GM12878 (cell line): ENCODE measurements at regions not wholly inside any gene's neighbourhood (a gene's known extent, or its start where the extent isn't known, plus 50 kb on each side); places are given as distances from the start of the nearest gene placed in this dataset.

Source experiments
- BHLHE40 ChIP-seq, 2 experiments: fragments of 450-650 bp in 1 of 2; IDR thresholded peaks; 2 replicates each; pipeline ENCODE4 v1.6.1; 2011 to 2017; ENCODE audit warnings: low read depth in 2 of 2, borderline replicate concordance in 1 of 2, improper control_type of control experiment in 1 of 2, low read length in 1 of 2, mild to moderate bottlenecking in 1 of 2
- CTCF ChIP-seq, 3 experiments: IDR thresholded peaks in 2 of 3; conservative IDR thresholded peaks in 1 of 3; 2 replicates each; pipeline ENCODE4 v1.5.1; 2011; ENCODE audit warnings: low read depth in 3 of 3, low read length in 3 of 3, mild to moderate bottlenecking in 3 of 3, control low read depth in 2 of 3, moderate library complexity in 2 of 3, inconsistent platforms in 1 of 3, mixed read lengths in 1 of 3; ENCODE audit not compliant: control insufficient read depth in 2 of 3, insufficient read depth in 1 of 3; ENCODE audit errors: extremely low read depth in 1 of 3
- MEF2A ChIP-seq: IDR thresholded peaks from 2 replicates; pipeline ENCODE4 v1.6.1; 2011; ENCODE audit warnings: low read depth, mild to moderate bottlenecking, low read length, moderate library complexity; ENCODE audit not compliant: insufficient read depth
- NFIC ChIP-seq: IDR thresholded peaks from 2 replicates; pipeline ENCODE4 v1.6.1; 2012; ENCODE audit warnings: low read depth, mild to moderate bottlenecking, inconsistent platforms, low read length, moderate library complexity
- POLR2A ChIP-seq: IDR thresholded peaks from 2 replicates; pipeline ENCODE4 v1.6.1; 2011; ENCODE audit warnings: low read depth, mild to moderate bottlenecking, low read length
- POLR2AphosphoS5 ChIP-seq: IDR thresholded peaks from 2 replicates; pipeline ENCODE4 v1.6.1; 2011; ENCODE audit warnings: mild to moderate bottlenecking, low read length, inconsistent platforms
- SMC3 ChIP-seq: IDR thresholded peaks from 2 replicates; pipeline ENCODE4 v1.6.1; 2011; ENCODE audit warnings: low read length, improper control_type of control experiment, borderline replicate concordance
- USF2 ChIP-seq: IDR thresholded peaks from 2 replicates; pipeline ENCODE4 v1.6.1; 2011; ENCODE audit warnings: low read depth, low read length, improper control_type of control experiment, borderline replicate concordance

- TF ChIP-seq POLR2A (no peak), BHLHE40 (IDR thresholded peaks at IDR 0.05; ENCODE audit: borderline replicate concordance in 1 of 2, low read depth in 2 of 2, low read length in 1 of 2) (no peak), POLR2AphosphoS5 (no peak), USF2 (no peak), SMC3 (no peak), CTCF (IDR thresholded peaks at IDR 0.05 in 2 of 3, conservative IDR thresholded peaks at IDR 0.05 in 1 of 3; ENCODE audit: control insufficient read depth in 2 of 3, extremely low read depth in 1 of 3, insufficient read depth in 1 of 3, low read depth in 3 of 3, low read length in 3 of 3) (no peak), MEF2A (no peak), NFIC (no peak)
These were observed 1678.2 kb downstream of the ARAP2 start for GRCh38 chr4:34566091-34566490.
